Mesenchymal stem cell (in vitro differentiated cells and primary cell): ENCODE measurements at regions not wholly inside any gene's neighbourhood (a gene's known extent, or its start where the extent isn't known, plus 50 kb on each side); places are given as distances from the start of the nearest gene placed in this dataset.

Experiments
- DNase-seq: peaks from one replicate; pipeline ENCODE4 v3.0.0-alpha.2; 2013
- H2AFZ ChIP-seq: one replicate; pipeline ENCODE4 v1.6.1; 2013; ENCODE audit warnings: low read depth, mild to moderate bottlenecking, control low read depth, inconsistent platforms, low read length, moderate library complexity
- H2AK5ac ChIP-seq: 2 replicates; pipeline ENCODE4 v1.6.1; 2013; ENCODE audit warnings: low read length, moderate library complexity, mild to moderate bottlenecking, inconsistent platforms; ENCODE audit not compliant: severe bottlenecking
- H2BK120ac ChIP-seq: one replicate; pipeline ENCODE4 v1.6.1; 2013; ENCODE audit warnings: low read depth, mild to moderate bottlenecking, inconsistent platforms, low read length, moderate library complexity
- H2BK12ac ChIP-seq, 2 experiments: one replicate each; pipeline ENCODE4 v1.6.1; 2013; ENCODE audit warnings: inconsistent platforms in 2 of 2, low read length in 2 of 2, mild to moderate bottlenecking in 2 of 2, moderate library complexity in 2 of 2, control low read depth in 1 of 2
- H2BK15ac ChIP-seq: one replicate; pipeline ENCODE4 v1.6.1; 2013; ENCODE audit warnings: mild to moderate bottlenecking, low read depth, inconsistent platforms; ENCODE audit not compliant: poor library complexity, severe bottlenecking
- H2BK5ac ChIP-seq: 2 replicates; pipeline ENCODE4 v1.6.1; 2013; ENCODE audit warnings: low read depth, mild to moderate bottlenecking, low read length, control low read depth, inconsistent platforms; ENCODE audit not compliant: poor library complexity, severe bottlenecking
- H3K14ac ChIP-seq, 2 experiments: one replicate each; pipeline ENCODE4 v1.6.1; 2013; ENCODE audit warnings: inconsistent platforms in 2 of 2, low read length in 2 of 2, control low read depth in 1 of 2, mild to moderate bottlenecking in 1 of 2, moderate library complexity in 1 of 2
- H3K18ac ChIP-seq, 2 experiments: one replicate each; pipeline ENCODE4 v1.6.1; 2013; ENCODE audit warnings: inconsistent platforms in 2 of 2, low read length in 2 of 2, control low read depth in 1 of 2, low read depth in 1 of 2, mild to moderate bottlenecking in 1 of 2
- H3K23ac ChIP-seq, 2 experiments: one replicate each; pipeline ENCODE4 v1.6.1; 2013; ENCODE audit warnings: inconsistent platforms in 2 of 2, low read length in 2 of 2, mild to moderate bottlenecking in 2 of 2, moderate library complexity in 2 of 2, control low read depth in 1 of 2
- H3K27ac ChIP-seq: 2 replicates; pipeline ENCODE4 v1.5.1; 2013; ENCODE audit warnings: mild to moderate bottlenecking, moderate library complexity, low read length, control low read depth, inconsistent platforms; ENCODE audit not compliant: poor library complexity, severe bottlenecking
- H3K27me3 ChIP-seq, 2 experiments: 2 replicates each; pipeline versions ENCODE4 v1.6.1 to v1.7.0; 2013; ENCODE audit warnings: low read length in 2 of 2, mild to moderate bottlenecking in 2 of 2, moderate library complexity in 2 of 2, control low read depth in 1 of 2, inconsistent platforms in 1 of 2; ENCODE audit not compliant: control insufficient read depth in 1 of 2, insufficient read depth in 1 of 2
- H3K36me3 ChIP-seq, 2 experiments: 2 replicates each; pipeline versions ENCODE4 v1.6.1 to v1.7.0; 2013; ENCODE audit warnings: low read length in 2 of 2, control low read depth in 1 of 2, inconsistent platforms in 1 of 2, low read depth in 1 of 2, mild to moderate bottlenecking in 1 of 2; ENCODE audit not compliant: insufficient read depth in 2 of 2, control insufficient read depth in 1 of 2
- H3K4ac ChIP-seq, 2 experiments: one replicate each; pipeline ENCODE4 v1.6.1; 2013; ENCODE audit warnings: inconsistent platforms in 2 of 2, low read length in 2 of 2, mild to moderate bottlenecking in 2 of 2, moderate library complexity in 2 of 2, control low read depth in 1 of 2, low read depth in 1 of 2
- H3K4me1 ChIP-seq: 2 replicates; pipeline ENCODE4 v1.6.1; 2013; ENCODE audit warnings: low read depth, low read length, control low read depth; ENCODE audit not compliant: control insufficient read depth, insufficient read depth
- H3K4me2 ChIP-seq: 2 replicates; pipeline ENCODE4 v1.6.1; 2013; ENCODE audit warnings: low read length, mild to moderate bottlenecking, inconsistent platforms; ENCODE audit not compliant: poor library complexity, severe bottlenecking
- H3K4me3 ChIP-seq, 2 experiments: 2 replicates each; pipeline versions ENCODE4 v1.5.1 to v1.7.0; 2013; ENCODE audit warnings: low read length in 2 of 2, mild to moderate bottlenecking in 2 of 2, control low read depth in 1 of 2, low read depth in 1 of 2; ENCODE audit not compliant: insufficient read depth in 1 of 2
- H3K79me1 ChIP-seq: replicated peaks from 2 replicates; pipeline ENCODE4 v1.6.1; 2013; ENCODE audit warnings: mild to moderate bottlenecking, control low read depth, low read length, inconsistent platforms; ENCODE audit not compliant: poor library complexity, severe bottlenecking
- H3K9ac ChIP-seq: 2 replicates; pipeline ENCODE4 v1.7.0; 2013; ENCODE audit warnings: mild to moderate bottlenecking, low read length, moderate library complexity
- H3K9me3 ChIP-seq: 2 replicates; pipeline ENCODE4 v1.7.0; 2013; ENCODE audit warnings: mild to moderate bottlenecking, low read length; ENCODE audit not compliant: control insufficient read depth
- H4K8ac ChIP-seq: one replicate; pipeline ENCODE4 v1.6.1; 2013; ENCODE audit warnings: inconsistent platforms, mild to moderate bottlenecking, low read length, moderate library complexity
- H4K91ac ChIP-seq: one replicate; pipeline ENCODE4 v1.6.1; 2013; ENCODE audit warnings: mild to moderate bottlenecking, low read length, inconsistent platforms
- WGBS: methylation state at CpG from one replicate; pipeline ENCODE4 v1.1.7; 2013; ENCODE audit warnings: mixed read lengths; 5-methylcytosine and 5-hydroxymethylcytosine counted together

DNA sequence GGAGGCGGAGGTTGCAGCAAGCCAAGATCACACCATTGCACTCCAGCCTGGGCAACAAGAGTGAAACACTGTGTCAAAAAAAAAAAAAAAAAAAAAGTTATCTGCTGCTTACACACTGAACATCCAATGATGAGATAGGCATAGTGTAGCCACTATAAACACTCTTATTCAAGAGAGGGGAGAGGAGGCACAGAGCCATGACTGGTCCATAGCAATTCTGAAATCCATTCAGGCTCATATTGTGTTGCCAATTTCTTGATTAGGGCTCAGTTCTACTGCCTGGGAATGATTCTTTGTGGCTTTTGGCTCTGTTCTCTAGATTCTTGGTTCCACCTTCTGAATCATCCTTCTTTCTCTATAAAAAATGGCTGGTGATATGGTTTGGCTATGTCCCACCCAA, 136.1 kb downstream of the ZFP36L2 start:
- Histone ChIP-seq H3K27ac (no peak overlapping the region), H4K91ac (no peak overlapping the region), H3K18ac (no peak overlapping the region), H3K14ac (no peak overlapping the region), H3K9ac (no peak overlapping the region), H3K23ac (no peak overlapping the region), H3K79me1 (no peaks in the 10 kb centered on the region), H2BK120ac (no peak overlapping the region), H3K4me3 (peak overlapping the region in 1 of 2 experiments; percentile 21), H3K4me2 (no peak overlapping the region), H3K27me3 (no peaks in the 10 kb centered on the region), H3K4me1 (peaks cover 16% of the 10 kb centered on the region), H3K9me3 (peaks cover 20% of the 10 kb centered on the region), H4K8ac (no peak overlapping the region), H2AK5ac (no peak overlapping the region), H2BK5ac (no peak overlapping the region), H2AFZ (no peak overlapping the region), H3K4ac (no peak overlapping the region), H2BK15ac (no peak overlapping the region), H2BK12ac (no peak overlapping the region), H3K36me3 (no peaks in the 10 kb centered on the region)
- DNase-seq = no peak
- 100% methylated on average over 1 of the region's 1 CpG for WGBS

DNA sequence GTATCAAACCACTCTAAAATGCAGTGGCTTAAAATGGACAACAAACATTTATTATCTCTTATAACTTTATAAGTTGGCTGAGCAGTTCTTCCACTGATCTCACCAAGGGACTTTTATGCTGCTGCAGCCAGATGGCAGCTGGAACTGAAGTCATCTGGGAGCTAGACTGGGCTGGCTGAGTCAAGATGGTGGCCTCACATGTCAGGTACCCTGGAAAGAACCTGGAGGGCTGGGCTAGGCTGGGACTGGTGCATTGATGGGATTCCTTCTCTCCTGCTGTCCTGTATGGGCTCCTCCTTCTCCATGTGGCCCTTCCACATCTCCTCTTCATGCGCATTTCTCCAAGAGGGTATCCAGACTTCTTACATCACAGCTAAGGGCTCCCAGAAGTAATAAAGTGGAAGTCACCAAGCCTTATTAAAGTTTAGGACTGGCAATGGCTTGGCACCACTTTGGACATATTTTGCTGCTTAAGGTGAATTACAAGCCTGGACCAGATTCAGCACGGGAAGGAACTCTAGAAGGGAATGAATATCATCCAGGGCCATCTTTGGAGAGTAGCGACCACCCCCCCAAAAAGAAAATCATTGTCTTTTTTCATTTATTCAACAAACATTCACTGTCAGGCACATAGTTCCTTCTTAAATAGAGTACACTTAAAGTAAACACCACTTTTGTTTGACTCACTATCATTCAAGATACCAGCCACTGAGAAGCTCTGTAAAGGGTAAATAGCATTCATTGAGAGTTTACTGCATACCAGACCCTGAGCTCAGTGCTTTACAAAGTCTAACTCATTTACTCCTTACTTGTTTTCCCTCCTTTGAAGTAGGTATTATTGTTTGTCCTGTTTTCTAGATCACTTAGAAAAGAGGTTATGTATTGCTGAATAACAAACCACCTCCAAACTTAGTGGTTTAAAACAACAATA, 138.0 kb downstream of the ZFP36L2 start:
- Histone ChIP-seq H2AK5ac (peak overlapping the region; percentile 99), H3K4me3 (no peak overlapping the region), H2BK120ac (peak overlapping the region; percentile 90), H3K4ac (peak overlapping the region; percentile 7 to 94), H3K27me3 (no peaks in the 10 kb centered on the region), H3K23ac (no peak overlapping the region), H3K79me1 (no peaks in the 10 kb centered on the region), H4K8ac (peak overlapping the region; percentile 92), H2BK5ac (no peak overlapping the region), H3K14ac (peak overlapping the region in 1 of 2 experiments; percentile 78), H3K36me3 (no peaks in the 10 kb centered on the region), H2BK15ac (no peak overlapping the region), H2AFZ (no peak overlapping the region), H3K4me1 (peaks cover 29% of the 10 kb centered on the region), H3K9ac (no peak overlapping the region), H3K27ac (peak overlapping the region; percentile 4), H3K9me3 (peaks cover 20% of the 10 kb centered on the region), H3K18ac (peak overlapping the region; percentile 92 to 99), H3K4me2 (no peak overlapping the region), H4K91ac (peak overlapping the region; percentile 97), H2BK12ac (peak overlapping the region; percentile 100)
- WGBS = 44% methylated on average over 2 of the region's 3 CpGs
- peak; percentile 73 for DNase-seq

DNA sequence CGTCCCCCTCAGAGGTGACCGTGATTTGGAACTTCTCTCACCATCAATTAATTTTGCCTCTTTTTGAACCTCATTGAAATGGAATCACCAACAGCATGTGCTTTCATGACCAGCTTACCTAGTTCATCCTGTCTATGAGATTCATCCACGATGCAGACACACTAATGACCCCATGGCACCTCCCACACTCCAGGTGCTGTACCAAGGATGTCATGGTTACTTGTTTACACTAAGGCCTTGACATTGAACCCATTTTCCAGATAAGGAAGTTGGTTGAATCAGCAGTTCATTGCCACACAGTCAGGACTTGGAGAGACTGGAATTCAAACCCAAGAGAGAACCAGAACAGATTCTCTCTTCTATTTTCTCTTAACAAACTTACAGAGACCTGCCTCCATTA, 139.0 kb downstream of the ZFP36L2 start:
- Histone ChIP-seq H3K9me3 (peaks cover 20% of the 10 kb centered on the region), H3K23ac (no peak overlapping the region), H2BK5ac (peak overlapping the region; percentile 77), H3K27me3 (no peaks in the 10 kb centered on the region), H4K91ac (peak overlapping the region; percentile 90), H3K4me3 (no peak overlapping the region), H3K9ac (peak overlapping the region; percentile 80), H3K4me1 (peaks cover 39% of the 10 kb centered on the region), H2BK120ac (peak overlapping the region; percentile 99), H3K27ac (peak overlapping the region; percentile 98), H2BK12ac (peak overlapping the region; percentile 99 to 100), H4K8ac (peak overlapping the region; percentile 85), H3K4ac (peak overlapping the region; percentile 92 to 99), H3K14ac (no peak overlapping the region), H2AFZ (no peak overlapping the region), H3K18ac (peak overlapping the region; percentile 92 to 99), H2AK5ac (peak overlapping the region; percentile 99), H2BK15ac (no peak overlapping the region), H3K4me2 (no peak overlapping the region), H3K79me1 (no peaks in the 10 kb centered on the region), H3K36me3 (no peaks in the 10 kb centered on the region)
- no peak for DNase-seq
- WGBS = 89% methylated on average over 3 of the region's 3 CpGs

DNA sequence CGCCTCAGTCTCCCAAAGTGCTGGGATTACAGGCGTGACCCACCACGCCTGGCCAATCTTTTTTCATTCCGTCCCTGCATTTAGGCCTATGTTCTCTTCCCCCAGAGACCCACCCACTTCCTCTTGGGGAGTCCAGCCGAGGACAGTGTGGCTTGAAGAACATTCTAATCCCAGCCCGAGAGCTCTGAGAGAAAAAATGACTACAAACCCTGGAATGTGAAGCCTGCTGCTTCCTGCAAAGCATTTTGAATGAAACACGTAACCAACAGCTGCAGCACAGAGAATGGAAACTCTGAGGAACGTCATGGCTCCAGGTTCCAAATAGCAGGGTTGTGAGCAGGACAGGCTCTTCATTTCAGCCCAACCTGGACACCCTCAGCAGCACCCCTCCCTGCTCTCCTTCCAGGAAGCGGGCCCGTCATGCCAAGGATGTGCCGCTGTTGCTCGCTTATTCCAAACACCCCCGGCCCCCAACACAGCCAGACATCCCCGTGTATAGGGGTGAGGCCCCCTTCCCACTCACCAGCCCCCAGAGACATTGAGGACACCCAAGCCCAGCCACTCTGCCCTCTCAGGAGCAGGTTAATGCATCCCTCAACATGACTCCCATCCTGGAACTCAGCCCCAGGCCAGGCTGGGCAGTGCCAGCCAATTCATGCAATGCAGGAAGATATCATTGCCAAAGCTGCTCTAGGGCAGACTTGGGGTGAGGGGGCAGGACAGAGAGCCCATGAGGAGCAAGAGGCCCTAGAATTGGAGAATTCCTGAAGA, 139.8 kb downstream of the ZFP36L2 start:
- peaks cover 46% of the 10 kb centered on the region for H3K4me1 ChIP-seq
- peak overlapping the region in 1 of 2 experiments; percentile 82 for H3K14ac ChIP-seq
- peaks cover 20% of the 10 kb centered on the region for H3K9me3 ChIP-seq
- peak overlapping the region; percentile 80 for H3K9ac ChIP-seq
- no peaks in the 10 kb centered on the region for H3K79me1 ChIP-seq
- H2BK12ac ChIP-seq = peak overlapping the region; percentile 92 to 100
- no peak overlapping the region for H2AFZ ChIP-seq
- H2BK5ac ChIP-seq = peak overlapping the region; percentile 100
- peak overlapping the region in 1 of 2 experiments; percentile 29 for H3K23ac ChIP-seq
- peak overlapping the region; percentile 91 for H2AK5ac ChIP-seq
- no peaks in the 10 kb centered on the region for H3K27me3 ChIP-seq
- peak overlapping the region; percentile 26 for H3K4me2 ChIP-seq
- peak overlapping the region; percentile 100 for H4K91ac ChIP-seq
- peak overlapping the region; percentile 98 for H3K27ac ChIP-seq
- H3K4ac ChIP-seq = peak overlapping the region; percentile 92 to 99
- no peaks in the 10 kb centered on the region for H3K36me3 ChIP-seq
- H2BK15ac ChIP-seq = peak overlapping the region; percentile 98
- H3K4me3 ChIP-seq = no peak overlapping the region
- H3K18ac ChIP-seq = peak overlapping the region; percentile 96 to 100
- DNase-seq = peak; percentile 99
- H2BK120ac ChIP-seq = peak overlapping the region; percentile 99
- 2% methylated on average over 14 of the region's 14 CpGs for WGBS
- peak overlapping the region; percentile 98 for H4K8ac ChIP-seq
